Fibroblast of peridontal ligament (primary cell): ENCODE measurements at regions not wholly inside any gene's neighbourhood (a gene's known extent, or its start where the extent isn't known, plus 50 kb on each side); places are given as distances from the start of the nearest gene placed in this dataset.

Experiments used
- DNase-seq: peaks from one replicate; pipeline ENCODE4 v3.0.0-alpha.2; 2010; ENCODE audit errors: extremely low read depth

- peak; percentile 38 for DNase-seq
Observed at GRCh38 chr10:44476409-44477045, 91.6 kb upstream of the CXCL12 start.

- DNase-seq, result peak; percentile 56
Observed at GRCh38 chr10:44477046-44477425, 92.1 kb upstream of the CXCL12 start.

GRCh38 chr10:44478040-44478439 lies 93.1 kb upstream of the CXCL12 start:
- peak; percentile 17 for DNase-seq

- no peak for DNase-seq
Observed at GRCh38 chr10:44478876-44479705, 94.2 kb upstream of the CXCL12 start.

GRCh38 chr10:44492678-44493077 lies 107.8 kb upstream of the CXCL12 start:
- DNase-seq, result no peak

GRCh38 chr10:44498222-44498621 lies 113.3 kb upstream of the CXCL12 start:
- DNase-seq, result no peak

GRCh38 chr10:44500451-44500850 lies 115.6 kb upstream of the CXCL12 start:
- no peak for DNase-seq

- DNase-seq, result no peak
Observed at GRCh38 chr10:44506386-44506785, 121.5 kb upstream of the CXCL12 start.

GRCh38 chr10:44510379-44511115 lies 125.7 kb upstream of the CXCL12 start:
- peak; percentile 28 for DNase-seq

GRCh38 chr10:44511166-44511565 lies 126.3 kb upstream of the CXCL12 start:
- DNase-seq, result no peak

GRCh38 chr10:44511601-44512000 lies 126.7 kb upstream of the CXCL12 start:
- no peak for DNase-seq

- no peak for DNase-seq
Observed at GRCh38 chr10:44512431-44513022, 127.6 kb upstream of the CXCL12 start.

- DNase-seq, result peak; percentile 22
Observed at GRCh38 chr10:44513591-44513990, 128.7 kb upstream of the CXCL12 start.

GRCh38 chr10:44516891-44517290 lies 132.0 kb upstream of the CXCL12 start:
- DNase-seq, result no peak

GRCh38 chr10:44517635-44518034 lies 132.7 kb upstream of the CXCL12 start:
- no peak for DNase-seq

- DNase-seq, result no peak
Observed at GRCh38 chr10:44519361-44519760, 134.5 kb upstream of the CXCL12 start.

GRCh38 chr10:44520651-44521050 lies 135.8 kb upstream of the CXCL12 start:
- DNase-seq, result no peak

- no peak for DNase-seq
Observed at GRCh38 chr10:44539178-44539577, 154.3 kb upstream of the CXCL12 start.

- DNase-seq, result no peak
Observed at GRCh38 chr10:44552726-44553125, 167.8 kb upstream of the CXCL12 start.

GRCh38 chr10:44557596-44558191 lies 172.8 kb upstream of the CXCL12 start:
- peak; percentile 11 for DNase-seq

- no peak for DNase-seq
Observed at GRCh38 chr10:44558521-44558920, 173.6 kb upstream of the CXCL12 start.

GRCh38 chr10:44564361-44564760 lies 179.5 kb upstream of the CXCL12 start:
- no peak for DNase-seq
